ENCODE measurements at regions not wholly inside any gene's neighbourhood (a gene's known extent, or its start where the extent isn't known, plus 50 kb on each side); places are given as distances from the start of the nearest gene placed in this dataset.

DNA sequence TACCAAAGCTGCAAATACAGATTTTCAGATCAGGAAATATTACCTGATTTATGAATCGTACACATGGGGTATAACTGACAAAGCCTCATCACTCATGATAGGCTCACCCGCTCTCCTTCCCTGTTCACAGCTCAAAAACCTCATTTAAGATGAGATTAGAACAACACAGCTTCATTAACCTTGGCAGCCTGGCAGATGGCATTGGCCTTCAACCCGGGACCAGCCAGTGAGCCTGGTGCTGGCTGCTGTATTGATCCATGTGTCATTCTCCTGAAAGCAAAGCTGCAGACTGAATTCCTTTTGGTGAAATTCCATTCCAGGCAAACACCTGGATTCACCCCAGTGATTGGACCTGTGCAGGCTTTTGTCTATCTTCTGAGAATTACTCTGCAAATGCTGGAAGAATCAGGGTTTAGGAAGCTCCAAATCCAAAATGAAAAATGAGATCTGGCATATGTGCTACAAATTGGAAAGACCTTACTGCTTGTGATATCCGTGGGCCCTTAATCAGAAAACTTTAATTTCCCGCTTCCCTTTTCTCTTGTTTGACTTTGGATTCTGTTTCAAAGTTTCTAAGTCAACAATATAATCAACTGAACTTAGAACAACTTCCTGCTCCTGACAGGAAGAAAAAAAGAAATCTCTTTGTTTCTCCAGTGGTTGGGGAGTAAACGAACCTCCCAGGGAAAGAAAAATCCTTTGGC lies 189.1 kb upstream of the KBTBD8 start:
- no peak overlapping the region for H3K9ac ChIP-seq (ENCODE audit: low read length)
- no peak overlapping the region for H3K4me3 ChIP-seq (ENCODE audit: control extremely low read depth in 1 of 5, extremely low read depth in 1 of 5, insufficient read depth in 1 of 5, low read depth in 2 of 5, low read length in 4 of 5)
- DNase-seq (no peak), ATAC-seq (ENCODE audit: low read depth) (no peak)
- TF ChIP-seq, protein P1, sequence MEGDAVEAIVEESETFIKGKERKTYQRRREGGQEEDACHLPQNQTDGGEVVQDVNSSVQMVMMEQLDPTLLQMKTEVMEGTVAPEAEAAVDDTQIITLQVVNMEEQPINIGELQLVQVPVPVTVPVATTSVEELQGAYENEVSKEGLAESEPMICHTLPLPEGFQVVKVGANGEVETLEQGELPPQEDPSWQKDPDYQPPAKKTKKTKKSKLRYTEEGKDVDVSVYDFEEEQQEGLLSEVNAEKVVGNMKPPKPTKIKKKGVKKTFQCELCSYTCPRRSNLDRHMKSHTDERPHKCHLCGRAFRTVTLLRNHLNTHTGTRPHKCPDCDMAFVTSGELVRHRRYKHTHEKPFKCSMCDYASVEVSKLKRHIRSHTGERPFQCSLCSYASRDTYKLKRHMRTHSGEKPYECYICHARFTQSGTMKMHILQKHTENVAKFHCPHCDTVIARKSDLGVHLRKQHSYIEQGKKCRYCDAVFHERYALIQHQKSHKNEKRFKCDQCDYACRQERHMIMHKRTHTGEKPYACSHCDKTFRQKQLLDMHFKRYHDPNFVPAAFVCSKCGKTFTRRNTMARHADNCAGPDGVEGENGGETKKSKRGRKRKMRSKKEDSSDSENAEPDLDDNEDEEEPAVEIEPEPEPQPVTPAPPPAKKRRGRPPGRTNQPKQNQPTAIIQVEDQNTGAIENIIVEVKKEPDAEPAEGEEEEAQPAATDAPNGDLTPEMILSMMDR (IDR thresholded peaks at IDR 0.05): no peak
- no peak for TF ChIP-seq EZH2 (IDR thresholded peaks at IDR 0.05; ENCODE audit: borderline replicate concordance, insufficient read depth, low read depth, low read length, poor library complexity, severe bottlenecking)
- no peak overlapping the region for H3K4me2 ChIP-seq (replicated peaks; ENCODE audit: low read depth, low read length, poor library complexity, severe bottlenecking)
- no peaks in the 10 kb centered on the region for H3K36me3 ChIP-seq (replicated peaks in 1 of 2; ENCODE audit: control extremely low read depth in 1 of 2, control insufficient read depth in 1 of 2, extremely low read depth in 1 of 2, insufficient read depth in 2 of 2, low read length in 1 of 2)
- WGBS (ENCODE audit: insufficient coverage): 41% methylated on average over 3 of the region's 6 CpGs
- CTCF ChIA-PET: interaction anchor here (1.0 to 3.2 kb wide), 4 partner anchors 10 to 555 kb away, joined by 3 to 16 read pairs (median 10); no protein-coding TSS in a partner anchor
- H4K20me1 ChIP-seq (ENCODE audit: control insufficient read depth, insufficient read depth, low read length, poor library complexity, severe bottlenecking): no peaks in the 10 kb centered on the region
- no peaks in the 10 kb centered on the region for H3K27me3 ChIP-seq (replicated peaks in 1 of 4; ENCODE audit: control extremely low read depth in 1 of 4, control insufficient read depth in 3 of 4, insufficient read depth in 4 of 4, low read length in 3 of 4)
- Mint-ChIP-seq H3K27me3 (no peaks in the 10 kb centered on the region), H3K27ac (no peak overlapping the region), H3K4me3 (no peak overlapping the region), H3K9me3 (ENCODE audit: insufficient read depth) (no peaks in the 10 kb centered on the region), H3K4me1 (no peaks in the 10 kb centered on the region)
- POLR2A ChIA-PET: no interaction called here
- H3K9me3 ChIP-seq (ENCODE audit: control extremely low read depth in 1 of 3, control insufficient read depth in 2 of 3, insufficient read depth in 1 of 3, low read length in 2 of 3): no peaks in the 10 kb centered on the region
- intact Hi-C loops (cut with micrococcal nuclease): no loop called here
- no peaks in the 10 kb centered on the region for H3K79me2 ChIP-seq (ENCODE audit: control insufficient read depth, insufficient read depth, low read length)
- no peak overlapping the region for H2AFZ ChIP-seq (ENCODE audit: insufficient read depth, low read depth, low read length, poor library complexity, severe bottlenecking)
- no peaks in the 10 kb centered on the region for H3K4me1 ChIP-seq (ENCODE audit: control insufficient read depth in 2 of 2, insufficient read depth in 2 of 2, low read length in 2 of 2)
- no peak overlapping the region for H3K27ac ChIP-seq (ENCODE audit: low read length in 2 of 2)

- no peak for DNase-seq
- H3K9me3 Mint-ChIP-seq (ENCODE audit: insufficient read depth): no peaks in the 10 kb centered on the region
- no peaks in the 10 kb centered on the region for H3K79me2 ChIP-seq (ENCODE audit: control insufficient read depth, insufficient read depth, low read length)
- no peak overlapping the region for H3K4me3 ChIP-seq (ENCODE audit: control extremely low read depth in 1 of 5, extremely low read depth in 1 of 5, insufficient read depth in 1 of 5, low read depth in 2 of 5, low read length in 4 of 5)
- no peak overlapping the region for H3K4me2 ChIP-seq (replicated peaks; ENCODE audit: low read depth, low read length, poor library complexity, severe bottlenecking)
- H3K4me3 Mint-ChIP-seq: no peak overlapping the region
- H3K27me3 ChIP-seq (replicated peaks in 1 of 4; ENCODE audit: control extremely low read depth in 1 of 4, control insufficient read depth in 3 of 4, insufficient read depth in 4 of 4, low read length in 3 of 4): no peaks in the 10 kb centered on the region
- no peak overlapping the region for H2AFZ ChIP-seq (ENCODE audit: insufficient read depth, low read depth, low read length, poor library complexity, severe bottlenecking)
- H3K36me3 ChIP-seq (replicated peaks in 1 of 2; ENCODE audit: control extremely low read depth in 1 of 2, control insufficient read depth in 1 of 2, extremely low read depth in 1 of 2, insufficient read depth in 2 of 2, low read length in 1 of 2): no peaks in the 10 kb centered on the region
- ATAC-seq (ENCODE audit: low read depth): no peak
- H4K20me1 ChIP-seq (ENCODE audit: control insufficient read depth, insufficient read depth, low read length, poor library complexity, severe bottlenecking): no peaks in the 10 kb centered on the region
- H3K4me1 Mint-ChIP-seq: no peaks in the 10 kb centered on the region
- no peaks in the 10 kb centered on the region for H3K4me1 ChIP-seq (ENCODE audit: control insufficient read depth in 2 of 2, insufficient read depth in 2 of 2, low read length in 2 of 2)
- no peak overlapping the region for H3K27ac ChIP-seq (ENCODE audit: low read length in 2 of 2)
- CTCF ChIA-PET: interaction anchor here (1.0 to 3.2 kb wide), 4 partner anchors 9 to 555 kb away, joined by 3 to 16 read pairs (median 10); no protein-coding TSS in a partner anchor
- no peaks in the 10 kb centered on the region for H3K9me3 ChIP-seq (ENCODE audit: control extremely low read depth in 1 of 3, control insufficient read depth in 2 of 3, insufficient read depth in 1 of 3, low read length in 2 of 3)
- peaks cover 3% of the 10 kb centered on the region for H3K27me3 Mint-ChIP-seq
- no peak overlapping the region for H3K9ac ChIP-seq (ENCODE audit: low read length)
- intact Hi-C loops (cut with micrococcal nuclease): no loop called here
- WGBS (ENCODE audit: insufficient coverage): 90% methylated on average over 2 of the region's 4 CpGs
- no peak for TF ChIP-seq EZH2 (IDR thresholded peaks at IDR 0.05; ENCODE audit: borderline replicate concordance, insufficient read depth, low read depth, low read length, poor library complexity, severe bottlenecking)
- TF ChIP-seq, protein P1 (IDR thresholded peaks at IDR 0.05): no peak
- POLR2A ChIA-PET: no interaction called here
- no peak overlapping the region for H3K27ac Mint-ChIP-seq
Observed at GRCh38 chr3:66809595-66809958, 188.5 kb upstream of the KBTBD8 start.

Data from B cell (primary cell).